ENCODE measurements at regions not wholly inside any gene's neighbourhood (a gene's known extent, or its start where the extent isn't known, plus 50 kb on each side); places are given as distances from the start of the nearest gene placed in this dataset.

GRCh38 chr2:20150110-20150706, 74.7 kb downstream of the SDC1 start:
- H3K36me3 ChIP-seq (ENCODE audit: control insufficient read depth in 1 of 2, insufficient read depth in 2 of 2, low read length in 1 of 2): no peaks in the 10 kb centered on the region
- intact Hi-C loops (cut with DNase I): no loop called here
- no peak overlapping the region for H3K4me3 ChIP-seq (ENCODE audit: low read length in 2 of 2)
- ATAC-seq (ENCODE audit: low FRiP score): no peak
- H3K27me3 ChIP-seq (ENCODE audit: control insufficient read depth in 1 of 2, insufficient read depth in 2 of 2, low read length in 1 of 2): no peaks in the 10 kb centered on the region
- H3K9me3 ChIP-seq (ENCODE audit: control insufficient read depth, low read length): no peaks in the 10 kb centered on the region
- H3K27ac ChIP-seq (ENCODE audit: low read depth in 1 of 2, low read length in 2 of 2): no peak overlapping the region
- peaks cover 0 to 2% of the 10 kb centered on the region in 2 donors for H3K4me1 ChIP-seq (ENCODE audit: control insufficient read depth in 1 of 2, insufficient read depth in 2 of 2, low read length in 2 of 2)
- 94 to 95% methylated on average over 5 of the region's 5 CpGs for WGBS, 2 donors
- no peak for DNase-seq

- no peaks in the 10 kb centered on the region for H3K27me3 ChIP-seq (ENCODE audit: control insufficient read depth in 1 of 2, insufficient read depth in 2 of 2, low read length in 1 of 2)
- H3K4me1 ChIP-seq (ENCODE audit: control insufficient read depth in 1 of 2, insufficient read depth in 2 of 2, low read length in 2 of 2): peaks cover 0 to under 1% of the 10 kb centered on the region in 2 donors
- H3K4me3 ChIP-seq (ENCODE audit: low read length in 2 of 2): no peak overlapping the region
- 81 to 88% methylated on average over 5 of the region's 5 CpGs for WGBS, 2 donors
- no peak for DNase-seq
- intact Hi-C loops (cut with DNase I): no loop called here
- no peaks in the 10 kb centered on the region for H3K9me3 ChIP-seq (ENCODE audit: control insufficient read depth, low read length)
- H3K27ac ChIP-seq (ENCODE audit: low read depth in 1 of 2, low read length in 2 of 2): no peak overlapping the region
- no peak for ATAC-seq (ENCODE audit: low FRiP score)
- H3K36me3 ChIP-seq (ENCODE audit: control insufficient read depth in 1 of 2, insufficient read depth in 2 of 2, low read length in 1 of 2): no peaks in the 10 kb centered on the region
Observed at GRCh38 chr2:20149703-20150030, 75.3 kb downstream of the SDC1 start.

- H3K4me1 ChIP-seq (ENCODE audit: control insufficient read depth in 1 of 2, insufficient read depth in 2 of 2, low read length in 2 of 2): no peaks in the 10 kb centered on the region
- 79 to 81% methylated on average over 12 of the region's 12 CpGs for WGBS, 2 donors
- H3K36me3 ChIP-seq (ENCODE audit: control insufficient read depth in 1 of 2, insufficient read depth in 2 of 2, low read length in 1 of 2): no peaks in the 10 kb centered on the region
- H3K9me3 ChIP-seq (ENCODE audit: control insufficient read depth, low read length): no peaks in the 10 kb centered on the region
- DNase-seq: no peak
- no peaks in the 10 kb centered on the region for H3K27me3 ChIP-seq (ENCODE audit: control insufficient read depth in 1 of 2, insufficient read depth in 2 of 2, low read length in 1 of 2)
- H3K27ac ChIP-seq (ENCODE audit: low read depth in 1 of 2, low read length in 2 of 2): no peak overlapping the region
- H3K4me3 ChIP-seq (ENCODE audit: low read length in 2 of 2): no peak overlapping the region
- no peak for ATAC-seq (ENCODE audit: low FRiP score)
- intact Hi-C loops (cut with DNase I): no loop called here
Observed at GRCh38 chr2:20148923-20149702, 75.8 kb downstream of the SDC1 start.

DNA sequence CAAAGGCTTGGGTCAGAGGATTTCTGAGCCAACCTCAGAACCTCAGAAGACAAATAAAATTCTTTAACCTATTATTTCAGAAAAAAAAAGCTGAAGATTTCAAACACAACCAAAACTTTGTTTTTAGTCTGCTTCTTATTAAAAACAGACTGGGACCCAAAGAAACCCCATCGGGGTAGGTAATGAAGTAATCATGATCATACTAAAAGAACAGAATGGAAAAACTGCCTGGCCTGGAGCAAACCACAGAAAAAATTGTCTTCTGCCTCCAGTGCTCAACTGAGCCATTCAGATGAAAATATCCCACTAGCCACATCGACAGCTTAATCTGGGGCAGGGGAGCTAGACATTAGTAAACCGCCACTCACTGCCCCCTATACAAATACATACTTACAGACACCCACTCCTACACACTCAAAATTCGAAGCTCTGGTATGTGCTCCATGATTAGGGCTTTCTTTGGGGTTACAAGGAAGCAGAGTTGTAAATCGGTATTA, 76.5 kb downstream of the SDC1 start:
- H3K27ac ChIP-seq (ENCODE audit: low read depth in 1 of 2, low read length in 2 of 2): no peak overlapping the region
- H3K9me3 ChIP-seq (ENCODE audit: control insufficient read depth, low read length): no peaks in the 10 kb centered on the region
- intact Hi-C loops (cut with DNase I): no loop called here
- H3K4me1 ChIP-seq (ENCODE audit: control insufficient read depth in 1 of 2, insufficient read depth in 2 of 2, low read length in 2 of 2): no peaks in the 10 kb centered on the region
- no peak for ATAC-seq (ENCODE audit: low FRiP score)
- no peak overlapping the region for H3K4me3 ChIP-seq (ENCODE audit: low read length in 2 of 2)
- H3K27me3 ChIP-seq (ENCODE audit: control insufficient read depth in 1 of 2, insufficient read depth in 2 of 2, low read length in 1 of 2): no peaks in the 10 kb centered on the region
- 80 to 87% methylated on average over 5 of the region's 5 CpGs for WGBS, 2 donors
- no peak for DNase-seq
- no peaks in the 10 kb centered on the region for H3K36me3 ChIP-seq (ENCODE audit: control insufficient read depth in 1 of 2, insufficient read depth in 2 of 2, low read length in 1 of 2)

DNA sequence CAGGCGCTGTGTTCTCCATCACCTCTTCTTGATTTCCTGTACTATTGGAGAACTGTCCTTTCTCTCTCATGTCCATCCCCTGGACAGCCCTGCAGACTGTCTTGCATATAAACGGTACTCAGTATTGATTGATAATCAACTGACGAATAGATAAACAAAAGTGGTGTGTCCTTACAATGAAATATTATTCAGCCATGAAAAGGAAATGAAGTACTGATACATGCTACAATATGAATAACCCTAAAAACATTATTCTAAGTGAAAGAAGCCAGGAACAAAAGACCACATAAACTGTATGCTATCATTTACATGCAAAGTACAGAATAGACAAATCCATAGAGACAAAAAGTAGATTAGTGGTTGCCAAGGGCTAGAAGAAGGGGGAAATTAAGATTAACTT, 77.6 kb downstream of the SDC1 start:
- WGBS, 2 donors: 94% methylated on average over 3 of the region's 3 CpGs
- no peaks in the 10 kb centered on the region for H3K36me3 ChIP-seq (ENCODE audit: control insufficient read depth in 1 of 2, insufficient read depth in 2 of 2, low read length in 1 of 2)

GRCh38 chr2:20146401-20146800, 78.5 kb downstream of the SDC1 start:
- ATAC-seq (ENCODE audit: low FRiP score) (no peak), DNase-seq (no peak)
- WGBS, 2 donors: 92 to 94% methylated on average over 2 of the region's 2 CpGs
- Histone ChIP-seq H3K4me1 (ENCODE audit: control insufficient read depth in 1 of 2, insufficient read depth in 2 of 2, low read length in 2 of 2) (no peaks in the 10 kb centered on the region), H3K4me3 (ENCODE audit: low read length in 2 of 2) (no peak overlapping the region), H3K9me3 (ENCODE audit: control insufficient read depth, low read length) (no peaks in the 10 kb centered on the region), H3K27me3 (ENCODE audit: control insufficient read depth in 1 of 2, insufficient read depth in 2 of 2, low read length in 1 of 2) (no peaks in the 10 kb centered on the region), H3K27ac (ENCODE audit: low read depth in 1 of 2, low read length in 2 of 2) (no peak overlapping the region), H3K36me3 (ENCODE audit: control insufficient read depth in 1 of 2, insufficient read depth in 2 of 2, low read length in 1 of 2) (no peaks in the 10 kb centered on the region)
- intact Hi-C loops (cut with DNase I): no loop called here

More for the DNA sequence above, 77.6 kb downstream of the SDC1 start:
- DNase-seq: no peak
- no peaks in the 10 kb centered on the region for H3K4me1 ChIP-seq (ENCODE audit: control insufficient read depth in 1 of 2, insufficient read depth in 2 of 2, low read length in 2 of 2)
- ATAC-seq (ENCODE audit: low FRiP score): no peak
- no peak overlapping the region for H3K4me3 ChIP-seq (ENCODE audit: low read length in 2 of 2)
- intact Hi-C loops (cut with DNase I): no loop called here
- H3K27me3 ChIP-seq (ENCODE audit: control insufficient read depth in 1 of 2, insufficient read depth in 2 of 2, low read length in 1 of 2): no peaks in the 10 kb centered on the region
- H3K9me3 ChIP-seq (ENCODE audit: control insufficient read depth, low read length): no peaks in the 10 kb centered on the region
- no peak overlapping the region for H3K27ac ChIP-seq (ENCODE audit: low read depth in 1 of 2, low read length in 2 of 2)

GRCh38 chr2:20145497-20146193, 79.3 kb downstream of the SDC1 start:
- ATAC-seq (ENCODE audit: low FRiP score) (no peak), DNase-seq (no peak)
- Histone ChIP-seq H3K4me3 (ENCODE audit: low read length in 2 of 2) (no peak overlapping the region), H3K27ac (ENCODE audit: low read depth in 1 of 2, low read length in 2 of 2) (no peak overlapping the region), H3K4me1 (ENCODE audit: control insufficient read depth in 1 of 2, insufficient read depth in 2 of 2, low read length in 2 of 2) (no peaks in the 10 kb centered on the region), H3K27me3 (ENCODE audit: control insufficient read depth in 1 of 2, insufficient read depth in 2 of 2, low read length in 1 of 2) (no peaks in the 10 kb centered on the region), H3K9me3 (ENCODE audit: control insufficient read depth, low read length) (no peaks in the 10 kb centered on the region), H3K36me3 (ENCODE audit: control insufficient read depth in 1 of 2, insufficient read depth in 2 of 2, low read length in 1 of 2) (no peaks in the 10 kb centered on the region)
- intact Hi-C loops (cut with DNase I): no loop called here
- 75 to 80% methylated on average over 11 of the region's 11 CpGs for WGBS, 2 donors

DNA sequence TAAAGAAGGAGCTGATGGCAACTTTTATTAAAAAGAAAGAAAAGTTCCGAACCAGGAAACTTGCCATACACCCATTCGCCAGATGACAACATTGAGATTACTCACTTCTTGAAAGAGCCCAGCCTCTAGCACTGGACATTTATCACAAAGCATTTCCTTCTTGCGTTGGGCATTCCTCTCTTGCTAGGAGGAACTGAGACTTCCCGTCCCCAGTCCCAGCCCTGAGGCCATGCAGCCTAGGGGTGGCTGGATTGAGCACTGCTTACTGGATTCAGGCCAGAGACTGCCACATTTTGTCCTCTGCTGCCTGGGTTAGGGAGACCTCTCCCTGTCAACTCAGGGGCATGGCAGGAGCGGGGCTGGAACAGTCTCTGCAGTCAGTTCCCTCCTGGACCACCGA, 80.1 kb downstream of the SDC1 start:
- WGBS, 2 donors: 89% methylated on average over 6 of the region's 6 CpGs
- no peak for ATAC-seq (ENCODE audit: low FRiP score)

More for the DNA sequence above, 80.1 kb downstream of the SDC1 start:
- H3K27me3 ChIP-seq (ENCODE audit: control insufficient read depth in 1 of 2, insufficient read depth in 2 of 2, low read length in 1 of 2): no peaks in the 10 kb centered on the region
- intact Hi-C loops (cut with DNase I): no loop called here
- H3K27ac ChIP-seq (ENCODE audit: low read depth in 1 of 2, low read length in 2 of 2): no peak overlapping the region
- no peaks in the 10 kb centered on the region for H3K36me3 ChIP-seq (ENCODE audit: control insufficient read depth in 1 of 2, insufficient read depth in 2 of 2, low read length in 1 of 2)
- H3K9me3 ChIP-seq (ENCODE audit: control insufficient read depth, low read length): no peaks in the 10 kb centered on the region
- no peak overlapping the region for H3K4me3 ChIP-seq (ENCODE audit: low read length in 2 of 2)
- no peaks in the 10 kb centered on the region for H3K4me1 ChIP-seq (ENCODE audit: control insufficient read depth in 1 of 2, insufficient read depth in 2 of 2, low read length in 2 of 2)
- no peak for DNase-seq

Measured in aorta (tissue), 5 donors.